H1 (cell line): ENCODE measurements at regions not wholly inside any gene's neighbourhood (a gene's known extent, or its start where the extent isn't known, plus 50 kb on each side); places are given as distances from the start of the nearest gene placed in this dataset.

Experiments
- EZH2 ChIP-seq: fragments of 200-600 bp; sonication (generic); IDR thresholded peaks from 2 replicates; pipeline ENCODE4 v1.7.1; 2012; ENCODE audit warnings: low read depth, mild to moderate bottlenecking, moderate library complexity, low read length, inconsistent platforms; ENCODE audit not compliant: severe bottlenecking
- POLR2A ChIP-seq, 2 experiments: IDR thresholded peaks; 1 replicate in 1 of 2; 2 replicates in 1 of 2; pipeline ENCODE4 v1.6.1; 2011; ENCODE audit warnings: low read depth in 2 of 2, low read length in 2 of 2, mild to moderate bottlenecking in 2 of 2; ENCODE audit errors: control extremely low read depth in 1 of 2

DNA sequence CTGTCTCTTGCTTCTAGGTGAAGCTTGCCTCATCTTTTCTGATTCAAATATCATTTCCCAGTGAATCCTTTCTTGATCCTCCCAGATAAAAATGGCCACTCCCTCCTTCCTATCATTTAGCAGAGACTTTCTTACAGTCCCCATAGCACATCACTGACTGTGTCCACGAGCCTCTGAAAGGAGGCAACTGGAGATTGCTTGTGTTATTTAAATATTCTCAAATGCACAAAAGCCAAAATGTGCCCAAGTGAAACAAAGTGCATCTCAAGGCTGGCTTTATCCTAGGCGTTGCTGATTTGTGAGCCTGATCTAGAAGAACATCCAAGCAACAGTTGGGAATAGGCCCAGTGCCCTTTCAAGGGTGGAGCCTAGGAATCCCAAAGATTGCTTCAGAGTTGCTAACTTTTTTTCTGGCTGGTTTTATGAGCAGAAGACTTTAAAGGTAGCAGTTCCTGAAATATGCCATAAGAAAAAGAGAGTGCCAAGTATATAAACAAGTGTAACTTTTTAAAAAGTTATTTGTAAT, 393.6 kb downstream of the CD83 start:
- TF ChIP-seq POLR2A (IDR thresholded peaks at IDR 0.05; ENCODE audit: control extremely low read depth in 1 of 2, low read depth in 2 of 2, low read length in 2 of 2) (no peak), EZH2 (no peak)
